ENCODE measurements at regions not wholly inside any gene's neighbourhood (a gene's known extent, or its start where the extent isn't known, plus 50 kb on each side); places are given as distances from the start of the nearest gene placed in this dataset.
A peak's percentile ranks its signal among the peaks of the same experiment; 100 is the strongest.

- intact Hi-C loops (cut with DNase I): no loop called here
- ATAC-seq (ENCODE audit: poor library complexity): no peak
- DNase-seq: no peak
Measured at GRCh38 chr15:46317029-46317428, 682.2 kb downstream of the SQOR start.

GRCh38 chr15:46322753-46323152 lies 687.9 kb downstream of the SQOR start:
- ATAC-seq (ENCODE audit: poor library complexity) (no peak), DNase-seq (no peak)
- intact Hi-C loops (cut with DNase I): no loop called here

- intact Hi-C loops (cut with DNase I): no loop called here
- DNase-seq (no peak), ATAC-seq (ENCODE audit: poor library complexity) (no peak)
Measured at GRCh38 chr15:46326173-46326572, 691.3 kb downstream of the SQOR start.

- no peak for DNase-seq
- ATAC-seq (ENCODE audit: poor library complexity): no peak
- intact Hi-C loops (cut with DNase I): no loop called here
Measured at GRCh38 chr15:46328821-46329220, 694.0 kb downstream of the SQOR start.

- intact Hi-C loops (cut with DNase I): no loop called here
- ATAC-seq (ENCODE audit: poor library complexity) (no peak), DNase-seq (no peak)
Measured at GRCh38 chr15:46329876-46330275, 695.0 kb downstream of the SQOR start.

- no peak for ATAC-seq (ENCODE audit: poor library complexity)
- intact Hi-C loops (cut with DNase I): no loop called here
- DNase-seq: no peak
Measured at GRCh38 chr15:46331546-46331945, 696.7 kb downstream of the SQOR start.

GRCh38 chr15:46343196-46343935 lies 708.5 kb downstream of the SQOR start:
- intact Hi-C loops (cut with DNase I): no loop called here
- DNase-seq (no peak), ATAC-seq (ENCODE audit: poor library complexity) (no peak)

- DNase-seq: no peak
Measured at GRCh38 chr15:46344115-46344724, 709.4 kb downstream of the SQOR start.

GRCh38 chr15:46344915-46345314 lies 710.1 kb downstream of the SQOR start:
- no peak for DNase-seq
- intact Hi-C loops (cut with DNase I): no loop called here
- no peak for ATAC-seq (ENCODE audit: poor library complexity)

More at GRCh38 chr15:46344115-46344724, 709.4 kb downstream of the SQOR start:
- ATAC-seq (ENCODE audit: poor library complexity): no peak
- intact Hi-C loops (cut with DNase I): no loop called here

- DNase-seq (no peak), ATAC-seq (ENCODE audit: poor library complexity) (no peak)
- intact Hi-C loops (cut with DNase I): no loop called here
Measured at GRCh38 chr15:46354443-46354842, 719.6 kb downstream of the SQOR start.

GRCh38 chr15:46365572-46365971 lies 730.7 kb downstream of the SQOR start:
- ATAC-seq (ENCODE audit: poor library complexity): peak; percentile 68
- intact Hi-C loops (cut with DNase I): no loop called here
- no peak for DNase-seq

- DNase-seq: no peak
- peak; percentile 60 for ATAC-seq (ENCODE audit: poor library complexity)
- intact Hi-C loops (cut with DNase I): no loop called here
Measured at GRCh38 chr15:46366360-46367007, 731.7 kb downstream of the SQOR start.

- ATAC-seq (ENCODE audit: poor library complexity) (no peak), DNase-seq (no peak)
- intact Hi-C loops (cut with DNase I): no loop called here
Measured at GRCh38 chr15:46383978-46384377, 749.1 kb downstream of the SQOR start.

GRCh38 chr15:46386356-46386755 lies 751.5 kb downstream of the SQOR start:
- no peak for ATAC-seq (ENCODE audit: poor library complexity)
- intact Hi-C loops (cut with DNase I): no loop called here
- DNase-seq: no peak

GRCh38 chr15:46389739-46390138 lies 754.9 kb downstream of the SQOR start:
- intact Hi-C loops (cut with DNase I): no loop called here
- ATAC-seq (ENCODE audit: poor library complexity) (no peak), DNase-seq (no peak)

- ATAC-seq (ENCODE audit: poor library complexity) (no peak), DNase-seq (no peak)
- intact Hi-C loops (cut with DNase I): no loop called here
Measured at GRCh38 chr15:46394463-46394862, 759.6 kb downstream of the SQOR start.

- ATAC-seq (ENCODE audit: poor library complexity): peak; percentile 36
- no peak for DNase-seq
- intact Hi-C loops (cut with DNase I): no loop called here
Measured at GRCh38 chr15:46408312-46408711, 773.5 kb downstream of the SQOR start.

GRCh38 chr15:46409841-46410301 lies 775.0 kb downstream of the SQOR start:
- intact Hi-C loops (cut with DNase I): no loop called here
- no peak for DNase-seq
- ATAC-seq (ENCODE audit: poor library complexity): no peak

- DNase-seq (no peak), ATAC-seq (ENCODE audit: poor library complexity) (no peak)
- intact Hi-C loops (cut with DNase I): no loop called here
Measured at GRCh38 chr15:46410705-46411104, 775.9 kb downstream of the SQOR start.

- intact Hi-C loops (cut with DNase I): no loop called here
- DNase-seq (no peak), ATAC-seq (ENCODE audit: poor library complexity) (no peak)
Measured at GRCh38 chr15:46411900-46412299, 777.1 kb downstream of the SQOR start.

Data from Right ventricle myocardium superior (tissue), 1 donor.